H1 (cell line): ENCODE measurements at regions not wholly inside any gene's neighbourhood (a gene's known extent, or its start where the extent isn't known, plus 50 kb on each side); places are given as distances from the start of the nearest gene placed in this dataset.

Experiments
- BCL11A ChIP-seq, 2 experiments: IDR thresholded peaks; one replicate each; pipeline ENCODE4 v1.6.1; 2011; ENCODE audit warnings: low read depth in 2 of 2, low read length in 2 of 2, mild to moderate bottlenecking in 2 of 2
- CBX8 ChIP-seq: fragments of 300-800, 300-1000 bp; sonication (generic); IDR thresholded peaks from 2 replicates; pipeline ENCODE4 v1.7.1; 2016; ENCODE audit warnings: low read depth, low read length, borderline replicate concordance
- EP300 ChIP-seq, 2 experiments: IDR thresholded peaks; 1 replicate in 1 of 2; 2 replicates in 1 of 2; pipeline ENCODE4 v1.6.1; 2011 to 2012; ENCODE audit warnings: low read depth in 2 of 2, low read length in 2 of 2, mild to moderate bottlenecking in 2 of 2, borderline replicate concordance in 1 of 2, inconsistent platforms in 1 of 2, moderate library complexity in 1 of 2

GRCh38 chr2:187078297-187078696 lies 229.3 kb upstream of the ZSWIM2 start (continued):
- no peak for TF ChIP-seq BCL11A (IDR thresholded peaks at IDR 0.05; ENCODE audit: low read depth in 2 of 2, low read length in 2 of 2)
- no peak for TF ChIP-seq CBX8
- no peak for TF ChIP-seq EP300 (IDR thresholded peaks at IDR 0.05; ENCODE audit: borderline replicate concordance in 1 of 2, low read depth in 2 of 2, low read length in 2 of 2)
